Endothelial cell of umbilical vein (primary cell): ENCODE measurements at regions not wholly inside any gene's neighbourhood (a gene's known extent, or its start where the extent isn't known, plus 50 kb on each side); places are given as distances from the start of the nearest gene placed in this dataset.

Source experiments
- BruUV-seq: library from RNA; stranded (reverse); fragments of 400-500 nt; replicated peaks from 2 replicates; lab custom pipeline; 2021; lab: Mats Ljungman, UMichigan
- CTCF ChIA-PET: fragments of 300-600, 350-600 bp; sonication (Branson Sonifier 250); formaldehyde crosslinking; loops from one replicate; lab custom pipeline; 2021; ENCODE audit warnings: antibody characterized with exemption, inconsistent platforms; lab: Charles Lee
- POLR2A ChIA-PET: fragments of 300-600, 350-600 bp; sonication (Branson Sonifier 250); formaldehyde crosslinking; loops from one replicate; lab custom pipeline; 2021; ENCODE audit warnings: antibody characterized with exemption, inconsistent platforms; lab: Charles Lee
- DNase-seq: peaks from one replicate; pipeline ENCODE4 v3.0.0-alpha.2; 2011; ENCODE audit warnings: low read depth, low spot score
- FAIRE-seq: peaks from 2 replicates; lab custom pipeline; 2011; peaks lifted over from hg19 to GRCh38; lab: Jason Lieb, UNC
- H2AFZ ChIP-seq: 2 replicates; pipeline ENCODE4 v1.6.0; 2012; ENCODE audit warnings: low read depth, low read length, control low read depth, inconsistent platforms
- H3K27ac ChIP-seq: 2 replicates; pipeline ENCODE4 v1.5.1; 2011; ENCODE audit warnings: low read depth, mild to moderate bottlenecking, control low read depth, low read length, moderate library complexity; ENCODE audit not compliant: insufficient read depth
- H3K27me3 ChIP-seq, 2 experiments: 2 replicates each; pipeline versions ENCODE4 v1.6.0 to v1.6.1; 2011; ENCODE audit warnings: low read length in 2 of 2, mixed read lengths in 1 of 2; ENCODE audit not compliant: control insufficient read depth in 2 of 2, insufficient read depth in 2 of 2
- H3K36me3 ChIP-seq, 2 experiments: 2 replicates in 1 of 2; 3 replicates in 1 of 2; pipeline ENCODE4 v1.5.1; 2011; ENCODE audit warnings: low read length in 2 of 2, mild to moderate bottlenecking in 1 of 2, moderate library complexity in 1 of 2; ENCODE audit not compliant: control insufficient read depth in 2 of 2, insufficient read depth in 2 of 2; ENCODE audit errors: extremely low read depth in 1 of 2
- H3K4me1 ChIP-seq: 3 replicates; pipeline ENCODE4 v1.5.1; 2011; ENCODE audit warnings: mild to moderate bottlenecking, low read length; ENCODE audit not compliant: control insufficient read depth, insufficient read depth; ENCODE audit errors: extremely low read depth
- H3K4me2 ChIP-seq: 2 replicates; pipeline ENCODE4 v1.6.1; 2011; ENCODE audit warnings: low read length, control low read depth, mixed read lengths; ENCODE audit not compliant: insufficient read depth
- H3K4me3 ChIP-seq, 3 experiments: fragments of 200-600 bp in 1 of 3; sonication (generic), shearing (Covaris generic) in 1 of 3; replicated peaks in 1 of 3; 2 replicates each; pipeline ENCODE4 v1.5.1; 2011 to 2016; ENCODE audit warnings: control low read depth in 3 of 3, low read length in 3 of 3, mild to moderate bottlenecking in 2 of 3, inconsistent platforms in 1 of 3, low read depth in 1 of 3, moderate library complexity in 1 of 3; ENCODE audit not compliant: insufficient read depth in 1 of 3
- H3K79me2 ChIP-seq: 2 replicates; pipeline ENCODE4 v1.6.0; 2012; ENCODE audit warnings: low read length, inconsistent platforms; ENCODE audit not compliant: control insufficient read depth, insufficient read depth
- H3K9ac ChIP-seq: replicated peaks from 2 replicates; pipeline ENCODE3; 2011; ENCODE audit warnings: low read length, control low read depth; ENCODE audit not compliant: insufficient read depth; ENCODE audit errors: extremely low read depth
- H3K9me1 ChIP-seq: replicated peaks from 3 replicates; pipeline ENCODE4 v1.6.0; 2011; ENCODE audit warnings: mild to moderate bottlenecking, low read length; ENCODE audit not compliant: control insufficient read depth, insufficient read depth; ENCODE audit errors: extremely low read depth
- H3K9me3 ChIP-seq: replicated peaks from 2 replicates; pipeline ENCODE4 v1.5.1; 2012; ENCODE audit warnings: low read length, inconsistent platforms; ENCODE audit not compliant: control insufficient read depth, insufficient read depth
- H4K20me1 ChIP-seq: replicated peaks from 2 replicates; pipeline ENCODE3; 2011; ENCODE audit warnings: mild to moderate bottlenecking, low read length; ENCODE audit not compliant: control insufficient read depth, insufficient read depth; ENCODE audit errors: extremely low read depth
- EZH2 ChIP-seq: IDR thresholded peaks from 2 replicates; pipeline ENCODE4 v1.6.1; 2012; ENCODE audit warnings: borderline replicate concordance, low read depth, mild to moderate bottlenecking, moderate library complexity, low read length, inconsistent platforms; ENCODE audit not compliant: severe bottlenecking
- FOS ChIP-seq: IDR thresholded peaks from 2 replicates; pipeline ENCODE4 v1.6.1; 2011; ENCODE audit warnings: mild to moderate bottlenecking, low read length, moderate library complexity, borderline replicate concordance; ENCODE audit not compliant: insufficient read depth
- GATA2 ChIP-seq: IDR thresholded peaks from 2 replicates; pipeline ENCODE4 v1.7.0; 2011; ENCODE audit warnings: low read depth, mild to moderate bottlenecking, moderate library complexity, mixed read lengths, low read length; ENCODE audit not compliant: insufficient read length, insufficient read depth
- JUN ChIP-seq: IDR thresholded peaks from 2 replicates; pipeline ENCODE4 v1.6.1; 2011; ENCODE audit warnings: borderline replicate concordance, low read depth; ENCODE audit not compliant: insufficient read length, insufficient read depth
- MAX ChIP-seq: IDR thresholded peaks from 2 replicates; pipeline ENCODE4 v1.6.1; 2011; ENCODE audit not compliant: insufficient read depth, insufficient read length
- MYC ChIP-seq: IDR thresholded peaks from one replicate; pipeline ENCODE4 v1.6.1; 2011; ENCODE audit warnings: mild to moderate bottlenecking, low read depth, low read length
- POLR2A ChIP-seq: IDR thresholded peaks from 2 replicates; pipeline ENCODE4 v1.6.1; 2012; ENCODE audit warnings: low read depth, mild to moderate bottlenecking, control low read depth, low read length
- POLR2AphosphoS5 ChIP-seq: IDR thresholded peaks from 2 replicates; pipeline ENCODE4 v1.6.1; 2012; ENCODE audit warnings: low read depth, mild to moderate bottlenecking, control low read depth, low read length, moderate library complexity; ENCODE audit not compliant: insufficient read depth
- dilution Hi-C: fragments of 300-500 bp; cut with MboI; formaldehyde crosslinking; loops from one replicate; pipeline ENCODE4 v1.15.0; 2019; ENCODE audit warnings: low sequenced_read_pairs; ENCODE audit not compliant: extremely low pct_ligation_motif_present
- intact Hi-C: fragments of 100-400 bp; cut with micrococcal nuclease; formaldehyde crosslinking; loops from one replicate; pipeline ENCODE4 v1.10.0; 2022
- TF ChIP-seq, protein P1 (sequence below), 2 donors: IDR thresholded peaks; 1 replicate in 1 of 2; 2 replicates in 1 of 2; pipeline ENCODE4 v1.5.1; 2011; ENCODE audit warnings: low read length in 2 of 2, mild to moderate bottlenecking in 2 of 2, moderate library complexity in 2 of 2, control low read depth in 1 of 2, inconsistent platforms in 1 of 2, low read depth in 1 of 2; ENCODE audit not compliant: insufficient read depth in 1 of 2; ENCODE audit errors: extremely low read depth in 1 of 2

GRCh38 chr3:106920609-106921008, 456.6 kb upstream of the CCDC54 start:
- intact Hi-C loops, result no loop called here
- Histone ChIP-seq H3K36me3 (no peaks in the 10 kb centered on the region), H3K27me3 (no peaks in the 10 kb centered on the region), H3K4me1 (no peaks in the 10 kb centered on the region), H3K9me1 (no peaks in the 10 kb centered on the region), H3K4me2 (no peak overlapping the region), H3K9me3 (no peaks in the 10 kb centered on the region), H3K27ac (no peak overlapping the region), H2AFZ (no peak overlapping the region), H4K20me1 (no peaks in the 10 kb centered on the region), H3K9ac (no peak overlapping the region), H3K4me3 (no peak overlapping the region), H3K79me2 (no peaks in the 10 kb centered on the region)
- dilution Hi-C loops, result no loop called here
- TF ChIP-seq, protein P1, sequence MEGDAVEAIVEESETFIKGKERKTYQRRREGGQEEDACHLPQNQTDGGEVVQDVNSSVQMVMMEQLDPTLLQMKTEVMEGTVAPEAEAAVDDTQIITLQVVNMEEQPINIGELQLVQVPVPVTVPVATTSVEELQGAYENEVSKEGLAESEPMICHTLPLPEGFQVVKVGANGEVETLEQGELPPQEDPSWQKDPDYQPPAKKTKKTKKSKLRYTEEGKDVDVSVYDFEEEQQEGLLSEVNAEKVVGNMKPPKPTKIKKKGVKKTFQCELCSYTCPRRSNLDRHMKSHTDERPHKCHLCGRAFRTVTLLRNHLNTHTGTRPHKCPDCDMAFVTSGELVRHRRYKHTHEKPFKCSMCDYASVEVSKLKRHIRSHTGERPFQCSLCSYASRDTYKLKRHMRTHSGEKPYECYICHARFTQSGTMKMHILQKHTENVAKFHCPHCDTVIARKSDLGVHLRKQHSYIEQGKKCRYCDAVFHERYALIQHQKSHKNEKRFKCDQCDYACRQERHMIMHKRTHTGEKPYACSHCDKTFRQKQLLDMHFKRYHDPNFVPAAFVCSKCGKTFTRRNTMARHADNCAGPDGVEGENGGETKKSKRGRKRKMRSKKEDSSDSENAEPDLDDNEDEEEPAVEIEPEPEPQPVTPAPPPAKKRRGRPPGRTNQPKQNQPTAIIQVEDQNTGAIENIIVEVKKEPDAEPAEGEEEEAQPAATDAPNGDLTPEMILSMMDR (IDR thresholded peaks at IDR 0.05; ENCODE audit: extremely low read depth in 1 of 2, insufficient read depth in 1 of 2, low read depth in 1 of 2, low read length in 2 of 2), result no peak
- no peak for TF ChIP-seq FOS
- TF ChIP-seq EZH2, result no peak
- no peak for TF ChIP-seq GATA2
- TF ChIP-seq MAX, result no peak
- TF ChIP-seq JUN, result no peak
- TF ChIP-seq POLR2AphosphoS5, result no peak
- no peak for TF ChIP-seq MYC
- TF ChIP-seq POLR2A, result no peak
- DNase-seq, result no peak
- no TSS peak for BruUV-seq
- ChIA-PET POLR2A (no interaction called here), CTCF (no interaction called here)
- no peak for FAIRE-seq
